Progenitor cell of endocrine pancreas (in vitro differentiated cells): ENCODE measurements at regions not wholly inside any gene's neighbourhood (a gene's known extent, or its start where the extent isn't known, plus 50 kb on each side); places are given as distances from the start of the nearest gene placed in this dataset.
"Not testable (repeated sequence)": the region's sequence is repeated elsewhere in the genome, so short reads cannot be mapped to it uniquely, and the experiment has no call there.

ENCODE experiments used
- DNase-seq: peaks from one replicate; pipeline ENCODE4 v3.0.0; 2021; ENCODE audit warnings: low spot score; ENCODE audit not compliant: unreplicated experiment
- H3K27ac Mint-ChIP-seq: 2 replicates; pipeline ENCODE4 v1.8.0; 2021; ENCODE audit warnings: mild to moderate bottlenecking, moderate library complexity, mixed read lengths
- H3K27me3 Mint-ChIP-seq: 2 replicates; pipeline ENCODE4 v1.8.0; 2021; ENCODE audit warnings: mixed read lengths
- H3K36me3 Mint-ChIP-seq: 2 replicates; pipeline ENCODE4 v1.8.0; 2022; ENCODE audit warnings: mixed read lengths; ENCODE audit not compliant: insufficient read depth
- H3K4me1 Mint-ChIP-seq: 2 replicates; pipeline ENCODE4 v1.8.0; 2021; ENCODE audit warnings: low read depth, mixed read lengths
- H3K4me3 Mint-ChIP-seq: 2 replicates; pipeline ENCODE4 v1.8.0; 2021; ENCODE audit warnings: low read depth, mild to moderate bottlenecking, moderate library complexity, mixed read lengths
- H3K9me3 Mint-ChIP-seq: 2 replicates; pipeline ENCODE4 v1.8.0; 2021; ENCODE audit warnings: low read depth, mixed read lengths
- TF ChIP-seq, protein P1 (sequence below): fragments of 200-600 bp; sonication (generic); IDR thresholded peaks from one replicate; pipeline ENCODE4 v1.5.0; 2021; ENCODE audit warnings: antibody characterized with exemption, mild to moderate bottlenecking; ENCODE audit not compliant: unreplicated experiment

GRCh38 chr21:15444118-15444960 is 285.4 kb upstream of the USP25 start:
- H3K27ac Mint-ChIP-seq: no peak overlapping the region
- peaks cover 8% of the 10 kb centered on the region for H3K9me3 Mint-ChIP-seq
- peaks cover 21% of the 10 kb centered on the region for H3K4me1 Mint-ChIP-seq
- no peaks in the 10 kb centered on the region for H3K27me3 Mint-ChIP-seq
- H3K4me3 Mint-ChIP-seq: no peak overlapping the region
- DNase-seq: no peak
- TF ChIP-seq, protein P1, sequence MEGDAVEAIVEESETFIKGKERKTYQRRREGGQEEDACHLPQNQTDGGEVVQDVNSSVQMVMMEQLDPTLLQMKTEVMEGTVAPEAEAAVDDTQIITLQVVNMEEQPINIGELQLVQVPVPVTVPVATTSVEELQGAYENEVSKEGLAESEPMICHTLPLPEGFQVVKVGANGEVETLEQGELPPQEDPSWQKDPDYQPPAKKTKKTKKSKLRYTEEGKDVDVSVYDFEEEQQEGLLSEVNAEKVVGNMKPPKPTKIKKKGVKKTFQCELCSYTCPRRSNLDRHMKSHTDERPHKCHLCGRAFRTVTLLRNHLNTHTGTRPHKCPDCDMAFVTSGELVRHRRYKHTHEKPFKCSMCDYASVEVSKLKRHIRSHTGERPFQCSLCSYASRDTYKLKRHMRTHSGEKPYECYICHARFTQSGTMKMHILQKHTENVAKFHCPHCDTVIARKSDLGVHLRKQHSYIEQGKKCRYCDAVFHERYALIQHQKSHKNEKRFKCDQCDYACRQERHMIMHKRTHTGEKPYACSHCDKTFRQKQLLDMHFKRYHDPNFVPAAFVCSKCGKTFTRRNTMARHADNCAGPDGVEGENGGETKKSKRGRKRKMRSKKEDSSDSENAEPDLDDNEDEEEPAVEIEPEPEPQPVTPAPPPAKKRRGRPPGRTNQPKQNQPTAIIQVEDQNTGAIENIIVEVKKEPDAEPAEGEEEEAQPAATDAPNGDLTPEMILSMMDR: no peak
- no peaks in the 10 kb centered on the region for H3K36me3 Mint-ChIP-seq

GRCh38 chr21:15445327-15445726 is 284.5 kb upstream of the USP25 start:
- H3K36me3 Mint-ChIP-seq: no peaks in the 10 kb centered on the region
- TF ChIP-seq, protein P1: no peak
- H3K9me3 Mint-ChIP-seq: peaks cover 8% of the 10 kb centered on the region
- DNase-seq: no peak
- no peak overlapping the region for H3K4me3 Mint-ChIP-seq
- no peak overlapping the region for H3K27ac Mint-ChIP-seq
- no peaks in the 10 kb centered on the region for H3K27me3 Mint-ChIP-seq
- H3K4me1 Mint-ChIP-seq: peaks cover 21% of the 10 kb centered on the region

GRCh38 chr21:15446223-15446622 is 283.6 kb upstream of the USP25 start:
- Mint-ChIP-seq H3K4me3 (no peak overlapping the region), H3K27me3 (no peaks in the 10 kb centered on the region), H3K9me3 (peaks cover 12% of the 10 kb centered on the region), H3K4me1 (peaks cover 16% of the 10 kb centered on the region), H3K27ac (no peak overlapping the region), H3K36me3 (no peaks in the 10 kb centered on the region)
- DNase-seq: no peak
- TF ChIP-seq, protein P1: no peak

DNA sequence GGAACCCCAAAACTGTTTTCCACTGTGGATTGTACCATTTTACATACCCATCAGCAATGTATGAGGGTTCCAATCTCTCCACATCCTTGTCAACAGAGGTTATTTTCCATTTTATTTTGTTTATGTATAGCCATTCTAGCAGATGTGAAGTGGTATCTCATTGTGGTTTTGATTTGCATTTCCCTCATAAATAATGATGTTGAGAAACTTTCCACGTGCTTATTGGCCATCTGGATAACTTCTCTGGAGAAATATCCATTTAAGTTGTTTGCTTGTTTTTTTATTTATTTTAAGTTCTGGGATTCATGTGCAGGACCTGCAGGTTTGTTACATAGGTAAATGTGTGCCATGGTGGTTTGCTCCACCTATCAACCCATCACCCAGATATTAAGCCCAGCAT is 280.2 kb upstream of the USP25 start:
- DNase-seq: no peak
- no peak overlapping the region for H3K4me3 Mint-ChIP-seq
- H3K36me3 Mint-ChIP-seq: no peaks in the 10 kb centered on the region
- H3K27me3 Mint-ChIP-seq: no peaks in the 10 kb centered on the region
- TF ChIP-seq, protein P1: no peak
- peaks cover 21% of the 10 kb centered on the region for H3K9me3 Mint-ChIP-seq
- peaks cover 19% of the 10 kb centered on the region for H3K4me1 Mint-ChIP-seq
- no peak overlapping the region for H3K27ac Mint-ChIP-seq

- H3K36me3 Mint-ChIP-seq: no peaks in the 10 kb centered on the region
Observed at GRCh38 chr21:15453261-15453660, 276.5 kb upstream of the USP25 start.

DNA sequence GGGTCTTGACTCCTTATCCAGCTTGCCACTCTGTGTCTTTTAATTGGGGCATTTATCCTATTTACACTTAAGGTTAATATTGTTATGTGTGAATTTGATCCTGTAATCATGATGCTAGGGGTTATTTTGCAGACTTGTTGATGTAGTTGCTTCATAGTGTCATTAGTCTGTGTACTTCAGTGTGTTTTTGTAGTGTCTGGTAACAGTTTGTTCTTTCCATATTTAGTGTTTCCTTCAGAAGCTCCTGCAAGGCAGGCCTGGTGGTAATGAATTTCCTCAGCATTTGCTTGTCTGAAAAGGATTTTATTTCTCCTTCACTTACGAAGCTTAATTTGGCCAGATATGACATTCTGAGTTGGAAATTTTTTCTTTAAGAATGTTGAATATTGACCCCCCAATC is 276.0 kb upstream of the USP25 start:
- peaks cover 13% of the 10 kb centered on the region for H3K9me3 Mint-ChIP-seq
- H3K4me1 Mint-ChIP-seq: peaks cover 21% of the 10 kb centered on the region

More at GRCh38 chr21:15453261-15453660, 276.5 kb upstream of the USP25 start:
- H3K9me3 Mint-ChIP-seq: peaks cover 14% of the 10 kb centered on the region
- TF ChIP-seq, protein P1: no peak
- no peaks in the 10 kb centered on the region for H3K27me3 Mint-ChIP-seq
- H3K27ac Mint-ChIP-seq: no peak overlapping the region
- no peak overlapping the region for H3K4me3 Mint-ChIP-seq
- H3K4me1 Mint-ChIP-seq: peaks cover 18% of the 10 kb centered on the region
- no peak for DNase-seq

DNA sequence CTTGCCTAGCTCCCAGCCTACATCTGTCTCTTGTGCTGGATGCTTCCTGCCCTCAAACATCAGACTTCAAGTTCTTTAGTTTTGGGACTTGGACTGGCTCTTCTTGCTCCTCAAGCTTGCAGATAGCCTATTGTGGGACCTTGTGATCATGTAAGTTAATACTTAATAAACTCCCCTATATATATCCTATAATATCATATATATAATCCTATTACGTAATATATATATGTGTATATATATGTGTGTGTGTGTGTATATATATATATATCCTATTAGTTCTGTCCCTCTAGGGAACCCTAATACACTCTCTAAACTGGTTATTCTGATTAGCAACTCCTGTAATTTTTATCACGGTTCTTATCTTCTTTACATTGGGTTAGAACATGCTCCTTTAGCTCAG is 274.9 kb upstream of the USP25 start:
- Mint-ChIP-seq H3K9me3 (peaks cover 13% of the 10 kb centered on the region), H3K4me1 (peaks cover 30% of the 10 kb centered on the region)
- H3K4me3 Mint-ChIP-seq, H3K36me3 Mint-ChIP-seq, H3K27me3 Mint-ChIP-seq, DNase-seq, H3K27ac Mint-ChIP-seq: not testable (repeated sequence)

More for the DNA sequence above, 276.0 kb upstream of the USP25 start:
- not testable (repeated sequence) for H3K27me3 Mint-ChIP-seq, H3K36me3 Mint-ChIP-seq, DNase-seq, H3K27ac Mint-ChIP-seq, H3K4me3 Mint-ChIP-seq
